OCI-LY1 (cell line): ENCODE measurements at regions not wholly inside any gene's neighbourhood (a gene's known extent, or its start where the extent isn't known, plus 50 kb on each side); places are given as distances from the start of the nearest gene placed in this dataset.

Source experiments
- H2AFZ ChIP-seq: fragments of 200-600 bp; sonication (generic), shearing (Covaris generic); 2 replicates; pipeline ENCODE4 v1.6.0; 2014; ENCODE audit warnings: antibody characterized with exemption, mild to moderate bottlenecking, low read length
- H3F3A ChIP-seq: fragments of 200-600 bp; sonication (generic), shearing (Covaris generic); 2 replicates; pipeline ENCODE4 v1.6.0; 2014; ENCODE audit warnings: mild to moderate bottlenecking, antibody characterized with exemption, low read length, moderate library complexity; ENCODE audit not compliant: insufficient read depth
- H3K27ac ChIP-seq: fragments of 200-600 bp; sonication (generic); 2 replicates; pipeline ENCODE4 v1.5.1; 2014; ENCODE audit warnings: low read length, mixed run types, mild to moderate bottlenecking, low read depth; ENCODE audit not compliant: poor library complexity, severe bottlenecking
- H3K27me3 ChIP-seq: fragments of 200-600 bp; sonication (generic); 2 replicates; pipeline ENCODE4 v1.6.0; 2014; ENCODE audit warnings: antibody characterized with exemption, mild to moderate bottlenecking, low read length, moderate library complexity; ENCODE audit not compliant: insufficient read depth
- H3K36me3 ChIP-seq: fragments of 200-600 bp; sonication (generic); 2 replicates; pipeline ENCODE4 v1.6.1; 2014; ENCODE audit warnings: mild to moderate bottlenecking, antibody characterized with exemption, low read length, moderate library complexity, mixed read lengths; ENCODE audit not compliant: insufficient read depth
- H3K4me1 ChIP-seq: fragments of 200-600 bp; sonication (generic); 2 replicates; pipeline ENCODE4 v1.5.1; 2014; ENCODE audit warnings: mild to moderate bottlenecking, low read length, moderate library complexity; ENCODE audit not compliant: insufficient read depth, severe bottlenecking
- H3K4me2 ChIP-seq: fragments of 200-600 bp; sonication (generic), shearing (Covaris generic); 2 replicates; pipeline ENCODE4 v1.6.1; 2014; ENCODE audit warnings: low read length
- H3K4me3 ChIP-seq: fragments of 200-600 bp; sonication (generic); 2 replicates; pipeline ENCODE4 v1.5.1; 2014; ENCODE audit warnings: low read length, low read depth, mild to moderate bottlenecking, mixed read lengths; ENCODE audit not compliant: poor library complexity, severe bottlenecking
- H3K79me2 ChIP-seq: fragments of 200-600 bp; shearing (Covaris generic); 2 replicates; pipeline ENCODE4 v1.6.1; 2016; ENCODE audit warnings: mixed run types, low read length, mixed read lengths; ENCODE audit not compliant: insufficient read depth
- H3K9ac ChIP-seq: fragments of 200-600 bp; sonication (generic), shearing (Covaris generic); 2 replicates; pipeline ENCODE4 v1.6.1; 2014; ENCODE audit warnings: mild to moderate bottlenecking, low read length, mixed read lengths
- H3K9me2 ChIP-seq: fragments of 200-600 bp; sonication (generic), shearing (Covaris generic); 2 replicates; pipeline ENCODE4 v1.6.1; 2014; ENCODE audit warnings: low read depth, mild to moderate bottlenecking, low read length, mixed read lengths
- H3K9me3 ChIP-seq: fragments of 200-600 bp; shearing (Covaris generic); 2 replicates; pipeline ENCODE4 v1.6.1; 2014; ENCODE audit warnings: low read length, mixed read lengths
- H4K20me1 ChIP-seq: fragments of 200-600 bp; sonication (generic), shearing (Covaris generic); 2 replicates; pipeline ENCODE4 v1.6.0; 2016; ENCODE audit warnings: mild to moderate bottlenecking, low read length; ENCODE audit not compliant: insufficient read depth
- EZH2 ChIP-seq: fragments of 200-600 bp; sonication (generic), shearing (Covaris generic); IDR thresholded peaks from 2 replicates; pipeline ENCODE4 v1.8.0; 2017; ENCODE audit warnings: borderline replicate concordance, mixed run types, mild to moderate bottlenecking, antibody characterized with exemption, low read length, moderate library complexity, mixed read lengths
- TF ChIP-seq, protein P1 (sequence below): fragments of 200-600 bp; sonication (generic), shearing (Covaris generic); IDR thresholded peaks from 2 replicates; pipeline ENCODE4 v1.5.1; 2017; ENCODE audit warnings: mild to moderate bottlenecking, antibody characterized with exemption, low read length, moderate library complexity, mixed read lengths

DNA sequence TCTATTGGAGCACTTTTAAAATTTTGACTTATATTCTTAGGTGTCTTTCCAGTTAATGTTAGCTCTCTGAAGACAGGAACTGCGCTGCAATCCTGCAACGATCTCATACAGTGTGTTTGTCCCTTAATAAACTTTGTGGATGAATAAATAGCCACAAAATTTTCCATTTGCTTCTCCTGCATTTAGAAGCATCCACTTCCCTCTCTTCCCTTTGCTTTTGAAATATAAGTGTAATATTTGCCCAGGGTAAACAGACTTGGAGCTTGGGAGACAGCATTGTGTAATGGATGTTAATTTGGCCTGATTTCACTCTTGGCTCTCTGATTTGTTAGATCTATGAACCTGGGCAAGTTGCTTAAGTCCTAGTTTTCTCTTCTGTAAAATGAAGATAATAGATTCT is 58.2 kb upstream of the CD28 start:
- Histone ChIP-seq H3K9ac (no peak overlapping the region), H3K27ac (no peak overlapping the region), H4K20me1 (no peaks in the 10 kb centered on the region), H3K4me3 (no peak overlapping the region), H3K36me3 (no peaks in the 10 kb centered on the region), H3K27me3 (no peaks in the 10 kb centered on the region), H3K79me2 (no peaks in the 10 kb centered on the region), H3K9me2 (no peaks in the 10 kb centered on the region), H3K9me3 (0 out of 2 replicates have a peak, but pooled peaks cover 3% of the 10 kb centered on the region), H3K4me1 (peaks cover 8% of the 10 kb centered on the region), H3F3A (no peaks in the 10 kb centered on the region), H3K4me2 (no peak overlapping the region), H2AFZ (no peak overlapping the region)
- TF ChIP-seq EZH2, result no peak
- TF ChIP-seq, protein P1, sequence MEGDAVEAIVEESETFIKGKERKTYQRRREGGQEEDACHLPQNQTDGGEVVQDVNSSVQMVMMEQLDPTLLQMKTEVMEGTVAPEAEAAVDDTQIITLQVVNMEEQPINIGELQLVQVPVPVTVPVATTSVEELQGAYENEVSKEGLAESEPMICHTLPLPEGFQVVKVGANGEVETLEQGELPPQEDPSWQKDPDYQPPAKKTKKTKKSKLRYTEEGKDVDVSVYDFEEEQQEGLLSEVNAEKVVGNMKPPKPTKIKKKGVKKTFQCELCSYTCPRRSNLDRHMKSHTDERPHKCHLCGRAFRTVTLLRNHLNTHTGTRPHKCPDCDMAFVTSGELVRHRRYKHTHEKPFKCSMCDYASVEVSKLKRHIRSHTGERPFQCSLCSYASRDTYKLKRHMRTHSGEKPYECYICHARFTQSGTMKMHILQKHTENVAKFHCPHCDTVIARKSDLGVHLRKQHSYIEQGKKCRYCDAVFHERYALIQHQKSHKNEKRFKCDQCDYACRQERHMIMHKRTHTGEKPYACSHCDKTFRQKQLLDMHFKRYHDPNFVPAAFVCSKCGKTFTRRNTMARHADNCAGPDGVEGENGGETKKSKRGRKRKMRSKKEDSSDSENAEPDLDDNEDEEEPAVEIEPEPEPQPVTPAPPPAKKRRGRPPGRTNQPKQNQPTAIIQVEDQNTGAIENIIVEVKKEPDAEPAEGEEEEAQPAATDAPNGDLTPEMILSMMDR, result no peak

DNA sequence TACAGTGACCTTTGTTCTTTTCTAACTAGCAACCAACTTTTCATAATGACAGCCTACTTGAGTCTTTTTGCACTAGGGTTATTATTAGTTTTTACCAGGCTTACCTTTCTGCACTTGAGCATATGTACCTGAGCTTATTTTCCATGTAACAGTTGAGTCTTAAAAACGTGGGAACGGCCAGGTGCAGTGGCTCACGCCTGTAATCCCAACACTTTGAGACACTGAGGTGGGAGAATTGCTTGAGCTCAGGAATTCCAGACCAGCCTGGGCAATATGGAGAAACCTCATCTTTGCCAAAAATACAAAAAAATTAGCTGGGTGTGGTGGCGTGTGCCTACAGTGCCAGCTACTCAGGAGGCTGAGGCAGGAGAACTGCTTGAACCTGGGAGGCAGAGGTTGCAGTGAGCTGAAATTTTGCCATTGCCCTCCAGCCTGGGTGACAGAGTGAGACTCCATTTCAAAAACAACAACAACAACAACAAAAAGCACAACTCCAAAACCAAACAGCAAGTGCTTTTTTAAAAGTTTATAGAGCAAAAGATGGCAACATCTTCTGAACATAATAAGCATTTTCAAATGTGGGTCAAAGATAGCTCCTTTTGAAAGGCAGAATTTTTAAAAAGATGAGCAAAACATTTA is 57.1 kb upstream of the CD28 start:
- Histone ChIP-seq H3K9me2 (no peaks in the 10 kb centered on the region), H3K4me2 (no peak overlapping the region), H3K9me3 (0 out of 2 replicates have a peak, but pooled peaks cover 3% of the 10 kb centered on the region), H3F3A (no peaks in the 10 kb centered on the region), H3K27ac (no peak overlapping the region), H3K27me3 (no peaks in the 10 kb centered on the region), H4K20me1 (no peaks in the 10 kb centered on the region), H3K79me2 (no peaks in the 10 kb centered on the region), H3K36me3 (no peaks in the 10 kb centered on the region), H2AFZ (no peak overlapping the region), H3K4me3 (no peak overlapping the region), H3K9ac (no peak overlapping the region), H3K4me1 (peaks cover 8% of the 10 kb centered on the region)
- TF ChIP-seq, protein P1, result no peak
- TF ChIP-seq EZH2, result no peak

DNA sequence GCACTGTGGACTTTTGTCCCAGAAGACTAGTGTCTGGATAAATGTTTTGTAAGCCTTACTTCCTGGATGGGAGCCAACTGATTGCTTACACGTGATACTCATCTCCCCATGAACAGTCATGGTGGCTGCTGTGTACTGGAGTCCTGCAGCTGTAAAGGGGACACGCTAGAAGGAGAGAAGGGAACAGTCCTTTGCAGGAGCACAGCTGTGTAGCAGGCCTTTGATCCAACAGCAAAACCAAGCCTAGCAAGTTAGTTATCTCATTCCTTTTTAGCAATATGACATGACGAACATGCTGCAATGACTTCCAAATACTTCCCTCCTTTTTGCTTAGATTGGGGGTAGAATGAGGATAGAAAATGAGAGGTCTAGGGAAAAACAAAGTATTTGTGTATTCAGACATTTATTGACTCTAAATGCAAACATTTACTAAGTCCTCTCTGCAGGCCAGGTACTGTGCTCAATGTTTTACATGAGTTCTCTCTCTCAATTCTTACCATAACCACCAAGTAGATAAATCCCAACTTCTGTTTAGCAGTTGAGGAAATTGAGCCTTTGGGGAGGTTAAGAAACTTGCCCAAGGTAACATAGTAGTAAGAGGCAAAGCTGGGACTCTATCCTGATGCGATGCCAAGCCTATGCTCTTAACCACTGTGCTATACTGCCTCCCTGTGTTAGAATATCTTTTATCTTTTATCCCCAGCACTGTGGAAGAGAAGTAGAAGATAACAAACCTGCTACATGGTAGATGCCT is 55.4 kb upstream of the CD28 start:
- Histone ChIP-seq H2AFZ (no peak overlapping the region), H3K9ac (no peak overlapping the region)

More for the DNA sequence above, 55.4 kb upstream of the CD28 start:
- Histone ChIP-seq H3K4me1 (peaks cover 8% of the 10 kb centered on the region), H3K9me3 (0 out of 2 replicates have a peak, but pooled peaks cover 3% of the 10 kb centered on the region), H3K4me2 (no peak overlapping the region), H3K9me2 (no peaks in the 10 kb centered on the region), H3K27ac (no peak overlapping the region), H3K79me2 (no peaks in the 10 kb centered on the region), H3F3A (no peaks in the 10 kb centered on the region), H4K20me1 (no peaks in the 10 kb centered on the region), H3K4me3 (no peak overlapping the region), H3K27me3 (no peaks in the 10 kb centered on the region), H3K36me3 (no peaks in the 10 kb centered on the region)
- no peak for TF ChIP-seq EZH2
- TF ChIP-seq, protein P1, result peak; percentile 43; the same call in 1 of the 2 replicates
